ENCODE measurements at regions not wholly inside any gene's neighbourhood (a gene's known extent, or its start where the extent isn't known, plus 50 kb on each side); places are given as distances from the start of the nearest gene placed in this dataset.
"Not testable (repeated sequence)": the region's sequence is repeated elsewhere in the genome, so short reads cannot be mapped to it uniquely, and the experiment has no call there.

DNA sequence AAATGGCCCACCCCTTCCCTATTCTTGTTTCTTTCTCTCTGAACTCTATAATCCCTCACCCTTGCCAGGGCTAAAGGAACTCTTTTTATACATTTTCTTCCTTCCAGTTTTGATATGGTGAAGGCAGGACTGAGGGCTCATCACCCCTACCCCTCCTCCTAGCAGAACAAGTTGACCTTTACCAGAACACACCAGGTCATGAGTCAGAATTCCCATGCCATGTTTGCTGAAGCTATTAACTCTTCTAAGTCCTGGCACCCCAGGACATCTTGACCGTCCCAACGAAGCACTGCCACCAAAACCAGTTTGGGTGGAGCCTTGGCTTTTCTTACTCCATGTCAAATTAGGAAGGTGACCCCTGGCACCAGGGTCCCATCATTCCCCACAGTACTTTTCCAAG lies 57.5 kb upstream of the DYNLT3 start:
- in situ Hi-C loops (cut with MboI; ENCODE audit: low pct_unique_long_range_greater_than_20kb, low sequenced_read_pairs) = no loop called here
- DNase-seq = no peak

GRCh38 chrX:37905436-37906147 lies 58.2 kb upstream of the DYNLT3 start:
- in situ Hi-C loops (cut with MboI; ENCODE audit: low pct_unique_long_range_greater_than_20kb, low sequenced_read_pairs) = no loop called here
- no peak for DNase-seq

DNA sequence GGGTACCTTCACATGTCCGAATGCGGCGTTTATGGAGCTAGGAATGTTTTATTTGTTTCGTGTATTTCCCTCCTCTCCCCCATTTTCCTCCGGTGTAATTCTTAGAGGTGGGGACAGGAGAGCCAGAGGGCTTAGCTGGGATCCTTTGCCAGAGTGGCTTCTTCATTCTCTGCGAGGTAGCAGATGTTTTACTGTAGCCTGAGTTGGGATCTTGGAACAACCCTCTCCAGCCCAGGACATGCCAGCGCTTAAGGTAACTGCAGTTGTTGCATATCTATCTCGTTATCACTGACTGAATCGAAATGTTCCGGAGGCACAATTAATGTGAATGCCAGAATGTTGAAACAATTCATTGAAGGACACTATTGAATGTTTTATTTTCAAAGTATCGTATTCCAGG lies 59.0 kb upstream of the DYNLT3 start:
- in situ Hi-C loops (cut with MboI; ENCODE audit: low pct_unique_long_range_greater_than_20kb, low sequenced_read_pairs) = no loop called here
- DNase-seq = no peak

- in situ Hi-C loops (cut with MboI; ENCODE audit: low pct_unique_long_range_greater_than_20kb, low sequenced_read_pairs) = no loop called here
- DNase-seq = no peak
Measured at GRCh38 chrX:37910186-37910585, 62.8 kb upstream of the DYNLT3 start.

- no peak for DNase-seq
Measured at GRCh38 chrX:37912304-37912703, 64.9 kb upstream of the DYNLT3 start.

DNA sequence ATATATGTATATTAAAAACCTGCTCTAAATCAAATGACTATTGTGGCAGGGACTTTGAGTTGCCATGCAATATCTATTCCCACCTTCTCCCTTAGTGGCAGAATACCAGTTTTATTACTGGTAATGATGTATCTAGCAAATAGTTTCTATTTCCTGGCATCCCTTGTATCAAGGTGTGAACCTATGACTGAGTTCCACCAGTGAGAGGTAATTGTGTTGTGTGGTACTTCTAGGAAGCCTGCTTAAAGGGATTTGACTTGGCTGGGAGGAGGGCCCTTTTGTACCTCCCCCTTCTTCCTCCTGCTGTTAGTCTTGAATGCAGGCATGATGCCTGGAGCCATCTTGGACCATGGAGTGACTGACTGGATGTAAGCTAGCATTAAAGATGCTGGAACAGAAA lies 65.4 kb upstream of the DYNLT3 start:
- in situ Hi-C loops (cut with MboI; ENCODE audit: low pct_unique_long_range_greater_than_20kb, low sequenced_read_pairs) = no loop called here

More at GRCh38 chrX:37912304-37912703, 64.9 kb upstream of the DYNLT3 start:
- in situ Hi-C loops (cut with MboI; ENCODE audit: low pct_unique_long_range_greater_than_20kb, low sequenced_read_pairs) = no loop called here

GRCh38 chrX:37918168-37918567 lies 70.8 kb upstream of the DYNLT3 start:
- in situ Hi-C loops (cut with MboI; ENCODE audit: low pct_unique_long_range_greater_than_20kb, low sequenced_read_pairs) = no loop called here

More for the DNA sequence above, 65.4 kb upstream of the DYNLT3 start:
- no peak for DNase-seq

DNA sequence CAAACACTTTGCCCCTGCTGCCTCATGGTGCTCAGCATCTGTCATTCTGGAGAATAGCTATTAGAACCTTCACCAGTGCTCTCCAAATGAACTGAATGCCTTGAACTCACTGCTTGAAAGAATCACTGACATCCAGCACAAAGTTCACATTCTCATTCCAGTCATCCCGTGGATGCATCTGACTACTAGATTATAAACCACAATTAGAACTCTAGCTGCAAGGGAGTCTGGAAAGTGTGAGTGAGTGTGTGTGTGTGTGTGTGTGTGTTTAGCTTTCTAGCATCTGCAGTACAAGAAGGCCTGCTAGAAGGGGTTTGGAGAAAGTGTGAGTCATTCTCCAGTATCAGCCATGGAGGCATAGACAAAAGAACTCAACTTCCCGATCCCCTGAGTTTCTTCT lies 71.3 kb upstream of the DYNLT3 start:
- in situ Hi-C loops (cut with MboI; ENCODE audit: low pct_unique_long_range_greater_than_20kb, low sequenced_read_pairs) = no loop called here
- no peak for DNase-seq

More at GRCh38 chrX:37918168-37918567, 70.8 kb upstream of the DYNLT3 start:
- no peak for DNase-seq

- DNase-seq = no peak
- in situ Hi-C loops (cut with MboI; ENCODE audit: low pct_unique_long_range_greater_than_20kb, low sequenced_read_pairs) = no loop called here
Measured at GRCh38 chrX:37921758-37922157, 74.4 kb upstream of the DYNLT3 start.

GRCh38 chrX:37922928-37923327 lies 75.6 kb upstream of the DYNLT3 start:
- DNase-seq = no peak
- in situ Hi-C loops (cut with MboI; ENCODE audit: low pct_unique_long_range_greater_than_20kb, low sequenced_read_pairs) = no loop called here

- in situ Hi-C loops (cut with MboI; ENCODE audit: low pct_unique_long_range_greater_than_20kb, low sequenced_read_pairs); DNase-seq: not testable (repeated sequence)
Measured at GRCh38 chrX:37925761-37926160, 78.4 kb upstream of the DYNLT3 start.

DNA sequence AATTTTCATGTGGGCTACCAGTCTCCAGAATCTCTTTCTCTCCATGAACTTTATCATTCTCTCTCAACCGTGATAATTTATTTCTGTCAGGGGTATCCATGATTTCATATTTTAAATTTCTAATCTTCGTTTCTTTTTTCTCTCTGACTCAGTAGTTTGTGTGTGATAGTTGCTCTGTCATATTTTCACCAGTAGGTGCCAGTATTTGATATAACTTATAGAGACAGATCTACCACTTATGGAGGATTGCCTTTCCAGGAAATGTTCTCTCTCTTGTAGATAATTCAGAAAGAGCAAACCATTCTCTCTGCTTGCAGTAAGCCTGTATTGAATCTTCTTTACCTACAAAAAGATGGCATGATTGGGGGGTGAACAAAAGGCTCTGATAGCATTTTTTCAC lies 79.3 kb upstream of the DYNLT3 start:
- in situ Hi-C loops (cut with MboI; ENCODE audit: low pct_unique_long_range_greater_than_20kb, low sequenced_read_pairs) = no loop called here
- peak; percentile 52 for DNase-seq

DNA sequence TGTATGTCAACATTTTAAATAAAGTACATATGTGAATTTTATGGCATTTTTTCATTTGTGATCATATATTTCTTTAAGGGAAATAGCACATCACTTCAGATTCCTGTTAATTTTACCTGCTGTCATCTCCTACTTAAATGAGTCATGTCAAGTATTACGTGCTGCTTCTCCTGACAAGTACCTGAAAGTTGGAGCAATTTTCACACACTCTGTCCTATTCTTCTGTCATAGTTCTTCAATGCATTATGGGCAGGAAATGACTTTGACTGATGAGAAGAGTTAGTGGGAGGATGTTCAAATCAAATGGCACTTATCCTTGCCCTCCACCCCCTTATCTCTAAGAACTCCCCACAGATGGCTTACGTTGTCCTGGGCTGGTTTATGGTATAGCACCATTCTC lies 64.2 kb upstream of the SYTL5 start:
- no peak for DNase-seq
- in situ Hi-C loops (cut with MboI; ENCODE audit: low pct_unique_long_range_greater_than_20kb, low sequenced_read_pairs) = no loop called here

DNA sequence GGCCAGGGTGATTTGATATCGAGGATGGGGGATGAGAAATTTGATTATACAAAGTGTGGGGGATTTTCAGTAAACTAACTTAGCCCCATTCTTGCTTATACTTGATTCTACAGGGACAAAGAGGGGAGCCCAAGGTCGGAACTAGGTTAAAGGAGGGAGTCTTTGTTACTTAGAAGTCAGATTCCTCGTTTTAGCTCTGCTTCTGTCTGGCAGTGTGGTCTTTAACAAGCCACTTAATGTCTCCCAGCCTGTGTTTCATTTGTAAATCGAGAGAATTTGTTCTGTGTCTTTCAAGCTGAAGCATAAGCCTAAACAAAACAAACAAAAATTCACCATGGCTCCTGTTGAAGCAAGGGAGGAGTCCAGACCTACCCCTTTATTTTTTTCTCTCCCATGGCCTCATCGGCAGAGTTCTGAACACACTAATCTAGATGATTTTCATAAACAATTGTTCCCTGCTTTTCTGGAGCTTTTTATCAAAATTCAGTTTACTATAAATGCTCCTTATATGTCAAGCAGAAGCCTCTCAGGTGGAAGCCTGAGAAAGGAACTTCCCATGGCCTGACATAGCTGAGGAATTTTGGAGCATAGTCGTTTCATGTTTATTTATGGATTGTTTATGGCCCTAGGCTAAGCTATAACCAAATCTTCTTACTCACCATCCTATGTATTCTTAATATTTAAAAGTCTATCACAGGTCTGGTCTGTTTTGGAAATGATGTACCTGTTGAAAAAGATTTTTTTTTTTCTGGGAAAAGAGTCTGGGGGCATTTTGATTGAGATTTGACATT lies 62.6 kb upstream of the SYTL5 start:
- no peak for DNase-seq
- in situ Hi-C loops (cut with MboI; ENCODE audit: low pct_unique_long_range_greater_than_20kb, low sequenced_read_pairs) = no loop called here

GRCh38 chrX:37946197-37946596 lies 60.2 kb upstream of the SYTL5 start:
- in situ Hi-C loops (cut with MboI; ENCODE audit: low pct_unique_long_range_greater_than_20kb, low sequenced_read_pairs) = no loop called here
- DNase-seq = no peak

- DNase-seq = no peak
- in situ Hi-C loops (cut with MboI; ENCODE audit: low pct_unique_long_range_greater_than_20kb, low sequenced_read_pairs) = no loop called here
Measured at GRCh38 chrX:37955273-37955672, 51.1 kb upstream of the SYTL5 start.

DNA sequence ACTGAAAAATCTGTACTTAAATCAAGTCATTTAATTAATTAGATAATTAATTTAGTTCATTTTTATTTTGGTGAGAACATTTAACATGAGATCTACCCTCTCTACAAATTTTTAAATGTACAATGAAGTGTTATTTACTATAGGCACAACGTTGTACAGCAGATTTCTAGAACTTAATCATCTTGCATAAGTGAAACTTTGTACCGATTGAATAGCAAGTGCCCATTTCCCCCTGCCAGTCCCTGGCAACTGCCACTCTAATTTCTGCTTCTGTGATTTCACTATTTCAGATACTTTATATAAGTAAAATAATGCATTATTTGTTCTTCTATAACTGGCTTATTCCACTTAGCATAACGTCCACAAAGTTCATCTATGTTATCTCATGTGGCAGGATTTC lies 50.1 kb upstream of the SYTL5 start:
- DNase-seq = no peak
- in situ Hi-C loops (cut with MboI; ENCODE audit: low pct_unique_long_range_greater_than_20kb, low sequenced_read_pairs) = no loop called here

Measured in KBM-7 (cell line).